Mesothelial cell of epicardium (in vitro differentiated cells): ENCODE measurements at regions not wholly inside any gene's neighbourhood (a gene's known extent, or its start where the extent isn't known, plus 50 kb on each side); places are given as distances from the start of the nearest gene placed in this dataset.
"Not testable (repeated sequence)": the region's sequence is repeated elsewhere in the genome, so short reads cannot be mapped to it uniquely, and the experiment has no call there.

Source experiments
- DNase-seq, 2 experiments: peaks; one replicate each; pipeline ENCODE4 v3.0.0; 2021; ENCODE audit warnings: low spot score in 2 of 2; ENCODE audit not compliant: unreplicated experiment in 2 of 2
- H3K27ac Mint-ChIP-seq: 2 replicates; pipeline ENCODE4 v1.8.0; 2021; ENCODE audit warnings: mixed read lengths
- H3K27me3 Mint-ChIP-seq: 2 replicates; pipeline ENCODE4 v1.8.0; 2021; ENCODE audit warnings: low read depth, mixed read lengths
- H3K36me3 Mint-ChIP-seq: 2 replicates; pipeline ENCODE4 v1.8.0; 2021; ENCODE audit warnings: mixed read lengths
- H3K4me1 Mint-ChIP-seq: 2 replicates; pipeline ENCODE4 v1.8.0; 2021; ENCODE audit warnings: mixed read lengths
- H3K4me3 Mint-ChIP-seq: 2 replicates; pipeline ENCODE4 v1.8.0; 2021; ENCODE audit warnings: mild to moderate bottlenecking, moderate library complexity, mixed read lengths
- H3K9me3 Mint-ChIP-seq: 2 replicates; pipeline ENCODE4 v1.8.0; 2021; ENCODE audit warnings: mixed read lengths
- CTCF ChIP-seq: fragments of 200-600 bp; sonication (generic); IDR thresholded peaks from one replicate; pipeline ENCODE4 v1.5.0; 2021; ENCODE audit warnings: antibody characterized with exemption; ENCODE audit not compliant: unreplicated experiment

- H3K9me3 Mint-ChIP-seq = peaks cover 12% of the 10 kb centered on the region
- H3K4me3 Mint-ChIP-seq = no peak overlapping the region
- H3K27ac Mint-ChIP-seq = no peak overlapping the region
- H3K4me1 Mint-ChIP-seq = no peaks in the 10 kb centered on the region
- peaks cover 11% of the 10 kb centered on the region for H3K36me3 Mint-ChIP-seq
- no peak for DNase-seq
- no peak for TF ChIP-seq CTCF
- no peaks in the 10 kb centered on the region for H3K27me3 Mint-ChIP-seq
Observed at GRCh38 chr2:63710732-63711131, 122.0 kb downstream of the MDH1 start.

GRCh38 chr2:63712748-63713147, 124.0 kb downstream of the MDH1 start:
- Mint-ChIP-seq H3K4me3 (no peak overlapping the region), H3K4me1 (no peaks in the 10 kb centered on the region), H3K27me3 (no peaks in the 10 kb centered on the region), H3K27ac (no peak overlapping the region), H3K36me3 (no peaks in the 10 kb centered on the region), H3K9me3 (no peaks in the 10 kb centered on the region)
- no peak for TF ChIP-seq CTCF
- DNase-seq = no peak

GRCh38 chr2:63716146-63716545, 125.5 kb upstream of the UGP2 start:
- H3K4me1 Mint-ChIP-seq = peaks cover 4% of the 10 kb centered on the region
- peaks cover 11% of the 10 kb centered on the region for H3K9me3 Mint-ChIP-seq
- DNase-seq = no peak

GRCh38 chr2:63719052-63719451, 122.6 kb upstream of the UGP2 start:
- no peak for TF ChIP-seq CTCF
- Mint-ChIP-seq H3K36me3 (peaks cover 6% of the 10 kb centered on the region), H3K27me3 (no peaks in the 10 kb centered on the region), H3K9me3 (peaks cover 16% of the 10 kb centered on the region), H3K4me3 (no peak overlapping the region), H3K4me1 (peaks cover 7% of the 10 kb centered on the region), H3K27ac (no peak overlapping the region)
- DNase-seq = no peak

More at GRCh38 chr2:63716146-63716545, 125.5 kb upstream of the UGP2 start:
- TF ChIP-seq CTCF = no peak
- no peak overlapping the region for H3K4me3 Mint-ChIP-seq
- no peaks in the 10 kb centered on the region for H3K27me3 Mint-ChIP-seq
- H3K27ac Mint-ChIP-seq = no peak overlapping the region
- peaks cover 3% of the 10 kb centered on the region for H3K36me3 Mint-ChIP-seq

GRCh38 chr2:63721082-63721424, 120.6 kb upstream of the UGP2 start:
- no peak for TF ChIP-seq CTCF
- Mint-ChIP-seq H3K36me3 (peaks cover 6% of the 10 kb centered on the region), H3K27me3 (no peaks in the 10 kb centered on the region), H3K9me3 (peaks cover 21% of the 10 kb centered on the region), H3K27ac (no peak overlapping the region), H3K4me1 (peaks cover 7% of the 10 kb centered on the region), H3K4me3 (no peak overlapping the region)
- DNase-seq = no peak

GRCh38 chr2:63722284-63722683, 119.4 kb upstream of the UGP2 start:
- peaks cover 23% of the 10 kb centered on the region for H3K9me3 Mint-ChIP-seq
- DNase-seq = not testable (repeated sequence)

More at GRCh38 chr2:63722284-63722683, 119.4 kb upstream of the UGP2 start:
- H3K36me3 Mint-ChIP-seq, H3K27ac Mint-ChIP-seq, H3K4me3 Mint-ChIP-seq, H3K27me3 Mint-ChIP-seq, H3K4me1 Mint-ChIP-seq: not testable (repeated sequence)
